ENCODE measurements at regions not wholly inside any gene's neighbourhood (a gene's known extent, or its start where the extent isn't known, plus 50 kb on each side); places are given as distances from the start of the nearest gene placed in this dataset.

DNA sequence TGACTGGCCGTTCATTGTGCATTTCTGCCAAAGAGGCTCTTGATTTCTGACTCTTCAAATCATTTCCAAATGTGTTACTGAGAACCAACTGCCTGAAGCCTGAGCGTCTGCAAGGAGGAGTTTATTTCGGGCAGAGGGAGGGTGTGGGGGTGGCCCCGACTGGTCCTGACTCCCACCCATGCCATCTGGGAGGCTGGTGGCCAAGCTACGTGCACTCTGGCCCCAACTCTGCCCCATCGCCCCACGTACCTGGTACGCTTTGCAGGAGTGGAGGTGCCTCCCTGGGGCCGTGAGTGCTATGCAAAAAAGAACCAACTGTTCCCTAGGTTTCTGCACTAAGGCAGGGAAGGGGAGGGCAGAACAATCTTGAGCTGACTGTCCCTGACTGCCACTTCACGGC is 846.8 kb downstream of the BRD1 start:
- no peak overlapping the region for H2AFZ ChIP-seq (ENCODE audit: low read length)
- intact Hi-C loops (cut with micrococcal nuclease; ENCODE audit: unreplicated experiment) (no loop called here), in situ Hi-C loops (cut with HindIII; ENCODE audit: extremely low pct_ligation_motif_present, low pct_unique_long_range_greater_than_20kb) (no loop called here)
- 35% methylated on average over 10 of the region's 10 CpGs for WGBS (ENCODE audit: low lambda C conversion rate)
- H3K4me1 ChIP-seq (ENCODE audit: insufficient read depth, low read length): peaks cover 9% of the 10 kb centered on the region; the same call in 1 of the 2 replicates
- H3K4me2 ChIP-seq (ENCODE audit: low read depth, low read length): no peak overlapping the region
- H3K36me3 ChIP-seq (replicated peaks in 1 of 2; ENCODE audit: control insufficient read depth in 1 of 2, insufficient read depth in 2 of 2, low read length in 2 of 2): no peaks in the 10 kb centered on the region
- no peaks in the 10 kb centered on the region for H4K20me1 ChIP-seq (ENCODE audit: insufficient read depth, low read length)
- no peak for ATAC-seq
- H3K4me3 ChIP-seq (replicated peaks in 1 of 3; ENCODE audit: insufficient read depth in 1 of 3, low read depth in 2 of 3, low read length in 3 of 3): no peak overlapping the region
- peaks cover 8 to 31% of the 10 kb centered on the region in 2 experiments for H3K27me3 ChIP-seq (ENCODE audit: control insufficient read depth in 1 of 2, insufficient read depth in 2 of 2, low read length in 2 of 2)
- no peaks in the 10 kb centered on the region for H3K79me2 ChIP-seq (ENCODE audit: insufficient read depth, low read length)
- H3K9me3 ChIP-seq (ENCODE audit: low read length): no peaks in the 10 kb centered on the region
- DNase-seq (ENCODE audit: low spot score): no peak
- FAIRE-seq: no peak
- POLR2A ChIA-PET: no interaction called here
- no TSS peak for BruUV-seq (replicated peaks)
- no peak overlapping the region for H3K9ac ChIP-seq (ENCODE audit: insufficient read depth, low read depth, low read length)
- no peak overlapping the region for H3K27ac ChIP-seq (ENCODE audit: extremely low read length, insufficient read depth, low read length)
- CTCF ChIA-PET (ENCODE audit: low intra/inter-chr PET ratio, low total read pairs): no interaction called here
- TF ChIP-seq ERF (CRISPR knock-in tag; IDR thresholded peaks at IDR 0.05): no peak
- TF ChIP-seq, protein P1, sequence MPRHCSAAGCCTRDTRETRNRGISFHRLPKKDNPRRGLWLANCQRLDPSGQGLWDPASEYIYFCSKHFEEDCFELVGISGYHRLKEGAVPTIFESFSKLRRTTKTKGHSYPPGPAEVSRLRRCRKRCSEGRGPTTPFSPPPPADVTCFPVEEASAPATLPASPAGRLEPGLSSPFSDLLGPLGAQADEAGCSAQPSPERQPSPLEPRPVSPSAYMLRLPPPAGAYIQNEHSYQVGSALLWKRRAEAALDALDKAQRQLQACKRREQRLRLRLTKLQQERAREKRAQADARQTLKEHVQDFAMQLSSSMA (CRISPR knock-in tag; IDR thresholded peaks at IDR 0.05): no peak
- no peak for TF ChIP-seq TGIF2 (CRISPR knock-in tag; IDR thresholded peaks at IDR 0.05)
- no peak for TF ChIP-seq ZFYVE20 (CRISPR knock-in tag; IDR thresholded peaks at IDR 0.05; ENCODE audit: borderline replicate concordance, low read depth)
- TF ChIP-seq, protein P2, sequence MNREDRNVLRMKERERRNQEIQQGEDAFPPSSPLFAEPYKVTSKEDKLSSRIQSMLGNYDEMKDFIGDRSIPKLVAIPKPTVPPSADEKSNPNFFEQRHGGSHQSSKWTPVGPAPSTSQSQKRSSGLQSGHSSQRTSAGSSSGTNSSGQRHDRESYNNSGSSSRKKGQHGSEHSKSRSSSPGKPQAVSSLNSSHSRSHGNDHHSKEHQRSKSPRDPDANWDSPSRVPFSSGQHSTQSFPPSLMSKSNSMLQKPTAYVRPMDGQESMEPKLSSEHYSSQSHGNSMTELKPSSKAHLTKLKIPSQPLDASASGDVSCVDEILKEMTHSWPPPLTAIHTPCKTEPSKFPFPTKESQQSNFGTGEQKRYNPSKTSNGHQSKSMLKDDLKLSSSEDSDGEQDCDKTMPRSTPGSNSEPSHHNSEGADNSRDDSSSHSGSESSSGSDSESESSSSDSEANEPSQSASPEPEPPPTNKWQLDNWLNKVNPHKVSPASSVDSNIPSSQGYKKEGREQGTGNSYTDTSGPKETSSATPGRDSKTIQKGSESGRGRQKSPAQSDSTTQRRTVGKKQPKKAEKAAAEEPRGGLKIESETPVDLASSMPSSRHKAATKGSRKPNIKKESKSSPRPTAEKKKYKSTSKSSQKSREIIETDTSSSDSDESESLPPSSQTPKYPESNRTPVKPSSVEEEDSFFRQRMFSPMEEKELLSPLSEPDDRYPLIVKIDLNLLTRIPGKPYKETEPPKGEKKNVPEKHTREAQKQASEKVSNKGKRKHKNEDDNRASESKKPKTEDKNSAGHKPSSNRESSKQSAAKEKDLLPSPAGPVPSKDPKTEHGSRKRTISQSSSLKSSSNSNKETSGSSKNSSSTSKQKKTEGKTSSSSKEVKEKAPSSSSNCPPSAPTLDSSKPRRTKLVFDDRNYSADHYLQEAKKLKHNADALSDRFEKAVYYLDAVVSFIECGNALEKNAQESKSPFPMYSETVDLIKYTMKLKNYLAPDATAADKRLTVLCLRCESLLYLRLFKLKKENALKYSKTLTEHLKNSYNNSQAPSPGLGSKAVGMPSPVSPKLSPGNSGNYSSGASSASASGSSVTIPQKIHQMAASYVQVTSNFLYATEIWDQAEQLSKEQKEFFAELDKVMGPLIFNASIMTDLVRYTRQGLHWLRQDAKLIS (CRISPR knock-in tag; IDR thresholded peaks at IDR 0.05): no peak
- TF ChIP-seq, protein P3, sequence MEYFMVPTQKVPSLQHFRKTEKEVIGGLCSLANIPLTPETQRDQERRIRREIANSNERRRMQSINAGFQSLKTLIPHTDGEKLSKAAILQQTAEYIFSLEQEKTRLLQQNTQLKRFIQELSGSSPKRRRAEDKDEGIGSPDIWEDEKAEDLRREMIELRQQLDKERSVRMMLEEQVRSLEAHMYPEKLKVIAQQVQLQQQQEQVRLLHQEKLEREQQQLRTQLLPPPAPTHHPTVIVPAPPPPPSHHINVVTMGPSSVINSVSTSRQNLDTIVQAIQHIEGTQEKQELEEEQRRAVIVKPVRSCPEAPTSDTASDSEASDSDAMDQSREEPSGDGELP (IDR thresholded peaks at IDR 0.05; ENCODE audit: borderline replicate concordance, low read depth): no peak
- no peak for TF ChIP-seq SALL2 (CRISPR knock-in tag; IDR thresholded peaks at IDR 0.05)
- TF ChIP-seq RFX3 (CRISPR knock-in tag; IDR thresholded peaks at IDR 0.05): no peak
- no peak for TF ChIP-seq NFATC3 (CRISPR knock-in tag; IDR thresholded peaks at IDR 0.05)
- TF ChIP-seq, protein P4, sequence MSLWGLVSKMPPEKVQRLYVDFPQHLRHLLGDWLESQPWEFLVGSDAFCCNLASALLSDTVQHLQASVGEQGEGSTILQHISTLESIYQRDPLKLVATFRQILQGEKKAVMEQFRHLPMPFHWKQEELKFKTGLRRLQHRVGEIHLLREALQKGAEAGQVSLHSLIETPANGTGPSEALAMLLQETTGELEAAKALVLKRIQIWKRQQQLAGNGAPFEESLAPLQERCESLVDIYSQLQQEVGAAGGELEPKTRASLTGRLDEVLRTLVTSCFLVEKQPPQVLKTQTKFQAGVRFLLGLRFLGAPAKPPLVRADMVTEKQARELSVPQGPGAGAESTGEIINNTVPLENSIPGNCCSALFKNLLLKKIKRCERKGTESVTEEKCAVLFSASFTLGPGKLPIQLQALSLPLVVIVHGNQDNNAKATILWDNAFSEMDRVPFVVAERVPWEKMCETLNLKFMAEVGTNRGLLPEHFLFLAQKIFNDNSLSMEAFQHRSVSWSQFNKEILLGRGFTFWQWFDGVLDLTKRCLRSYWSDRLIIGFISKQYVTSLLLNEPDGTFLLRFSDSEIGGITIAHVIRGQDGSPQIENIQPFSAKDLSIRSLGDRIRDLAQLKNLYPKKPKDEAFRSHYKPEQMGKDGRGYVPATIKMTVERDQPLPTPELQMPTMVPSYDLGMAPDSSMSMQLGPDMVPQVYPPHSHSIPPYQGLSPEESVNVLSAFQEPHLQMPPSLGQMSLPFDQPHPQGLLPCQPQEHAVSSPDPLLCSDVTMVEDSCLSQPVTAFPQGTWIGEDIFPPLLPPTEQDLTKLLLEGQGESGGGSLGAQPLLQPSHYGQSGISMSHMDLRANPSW (CRISPR knock-in tag; IDR thresholded peaks at IDR 0.05; ENCODE audit: borderline replicate concordance): no peak
- TF ChIP-seq, protein P5, sequence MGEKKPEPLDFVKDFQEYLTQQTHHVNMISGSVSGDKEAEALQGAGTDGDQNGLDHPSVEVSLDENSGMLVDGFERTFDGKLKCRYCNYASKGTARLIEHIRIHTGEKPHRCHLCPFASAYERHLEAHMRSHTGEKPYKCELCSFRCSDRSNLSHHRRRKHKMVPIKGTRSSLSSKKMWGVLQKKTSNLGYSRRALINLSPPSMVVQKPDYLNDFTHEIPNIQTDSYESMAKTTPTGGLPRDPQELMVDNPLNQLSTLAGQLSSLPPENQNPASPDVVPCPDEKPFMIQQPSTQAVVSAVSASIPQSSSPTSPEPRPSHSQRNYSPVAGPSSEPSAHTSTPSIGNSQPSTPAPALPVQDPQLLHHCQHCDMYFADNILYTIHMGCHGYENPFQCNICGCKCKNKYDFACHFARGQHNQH (CRISPR knock-in tag; IDR thresholded peaks at IDR 0.05): no peak
- TF ChIP-seq ZNF556 (CRISPR knock-in tag; IDR thresholded peaks at IDR 0.05; ENCODE audit: borderline replicate concordance): no peak
- no peak for TF ChIP-seq GLI4 (CRISPR knock-in tag; IDR thresholded peaks at IDR 0.05; ENCODE audit: borderline replicate concordance)
- TF ChIP-seq, protein P6, sequence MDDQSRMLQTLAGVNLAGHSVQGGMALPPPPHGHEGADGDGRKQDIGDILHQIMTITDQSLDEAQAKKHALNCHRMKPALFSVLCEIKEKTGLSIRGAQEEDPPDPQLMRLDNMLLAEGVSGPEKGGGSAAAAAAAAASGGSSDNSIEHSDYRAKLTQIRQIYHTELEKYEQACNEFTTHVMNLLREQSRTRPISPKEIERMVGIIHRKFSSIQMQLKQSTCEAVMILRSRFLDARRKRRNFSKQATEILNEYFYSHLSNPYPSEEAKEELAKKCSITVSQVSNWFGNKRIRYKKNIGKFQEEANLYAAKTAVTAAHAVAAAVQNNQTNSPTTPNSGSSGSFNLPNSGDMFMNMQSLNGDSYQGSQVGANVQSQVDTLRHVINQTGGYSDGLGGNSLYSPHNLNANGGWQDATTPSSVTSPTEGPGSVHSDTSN (CRISPR knock-in tag; IDR thresholded peaks at IDR 0.05; ENCODE audit: borderline replicate concordance): no peak
- TF ChIP-seq NFE2L2 (IDR thresholded peaks at IDR 0.05; ENCODE audit: low read length): no peak

All from HepG2 (cell line).